ENCODE measurements at regions not wholly inside any gene's neighbourhood (a gene's known extent, or its start where the extent isn't known, plus 50 kb on each side); places are given as distances from the start of the nearest gene placed in this dataset.

DNA sequence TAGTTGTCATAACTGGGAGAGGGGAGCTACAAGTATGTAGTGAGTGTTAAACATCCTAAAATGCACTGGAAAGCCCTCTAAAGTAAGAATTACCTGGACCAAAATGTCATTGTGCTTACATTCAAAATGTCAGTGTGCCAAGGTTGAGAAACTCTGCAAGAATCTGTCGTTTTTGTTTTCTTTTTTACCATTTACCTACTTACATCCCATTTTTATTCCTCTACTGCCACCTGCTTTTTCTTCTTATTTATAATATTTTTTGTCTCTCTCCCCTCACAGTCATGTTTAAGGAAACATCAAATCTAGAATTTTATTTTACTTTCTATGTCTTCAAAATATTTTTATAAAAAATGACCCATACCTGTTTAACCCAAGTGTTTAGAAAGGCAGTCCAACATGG, 226.4 kb downstream of the PCDH17 start:
- H3K4me2 ChIP-seq (ENCODE audit: low read depth, low read length), result no peak overlapping the region
- no peaks in the 10 kb centered on the region for H3K4me1 ChIP-seq (ENCODE audit: low read length)
- H3K4me3 ChIP-seq (ENCODE audit: low read length), result no peak overlapping the region
- H3K36me3 ChIP-seq (replicated peaks; ENCODE audit: insufficient read depth, low read length), result no peaks in the 10 kb centered on the region
- TF ChIP-seq, protein P1, sequence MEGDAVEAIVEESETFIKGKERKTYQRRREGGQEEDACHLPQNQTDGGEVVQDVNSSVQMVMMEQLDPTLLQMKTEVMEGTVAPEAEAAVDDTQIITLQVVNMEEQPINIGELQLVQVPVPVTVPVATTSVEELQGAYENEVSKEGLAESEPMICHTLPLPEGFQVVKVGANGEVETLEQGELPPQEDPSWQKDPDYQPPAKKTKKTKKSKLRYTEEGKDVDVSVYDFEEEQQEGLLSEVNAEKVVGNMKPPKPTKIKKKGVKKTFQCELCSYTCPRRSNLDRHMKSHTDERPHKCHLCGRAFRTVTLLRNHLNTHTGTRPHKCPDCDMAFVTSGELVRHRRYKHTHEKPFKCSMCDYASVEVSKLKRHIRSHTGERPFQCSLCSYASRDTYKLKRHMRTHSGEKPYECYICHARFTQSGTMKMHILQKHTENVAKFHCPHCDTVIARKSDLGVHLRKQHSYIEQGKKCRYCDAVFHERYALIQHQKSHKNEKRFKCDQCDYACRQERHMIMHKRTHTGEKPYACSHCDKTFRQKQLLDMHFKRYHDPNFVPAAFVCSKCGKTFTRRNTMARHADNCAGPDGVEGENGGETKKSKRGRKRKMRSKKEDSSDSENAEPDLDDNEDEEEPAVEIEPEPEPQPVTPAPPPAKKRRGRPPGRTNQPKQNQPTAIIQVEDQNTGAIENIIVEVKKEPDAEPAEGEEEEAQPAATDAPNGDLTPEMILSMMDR (IDR thresholded peaks at IDR 0.05; ENCODE audit: low read length), result no peak
- no peak for TF ChIP-seq EZH2 (optimal IDR thresholded peaks at IDR 0.05; ENCODE audit: low read depth, low read length)
- no peak for TF ChIP-seq EZH2phosphoT487 (IDR thresholded peaks at IDR 0.05; ENCODE audit: low read length)
- no peaks in the 10 kb centered on the region for H3K9me2 ChIP-seq (replicated peaks; ENCODE audit: insufficient read depth, low read length)
- no peak overlapping the region for H3K27ac ChIP-seq (ENCODE audit: low read length)
- no peaks in the 10 kb centered on the region for H4K20me1 ChIP-seq (ENCODE audit: insufficient read depth, low read length)
- no peaks in the 10 kb centered on the region for H3F3A ChIP-seq (ENCODE audit: insufficient read depth, low read length)
- H3K9ac ChIP-seq (ENCODE audit: low read length), result no peak overlapping the region
- no peaks in the 10 kb centered on the region for H3K9me3 ChIP-seq (replicated peaks; ENCODE audit: insufficient read depth, low read length)
- DNase-seq, result no peak
- H3K79me2 ChIP-seq (ENCODE audit: low read length), result no peaks in the 10 kb centered on the region
- no peaks in the 10 kb centered on the region for H3K27me3 ChIP-seq (replicated peaks; ENCODE audit: insufficient read depth, low read length)
- no peak overlapping the region for H2AFZ ChIP-seq (ENCODE audit: low read length)

DNA sequence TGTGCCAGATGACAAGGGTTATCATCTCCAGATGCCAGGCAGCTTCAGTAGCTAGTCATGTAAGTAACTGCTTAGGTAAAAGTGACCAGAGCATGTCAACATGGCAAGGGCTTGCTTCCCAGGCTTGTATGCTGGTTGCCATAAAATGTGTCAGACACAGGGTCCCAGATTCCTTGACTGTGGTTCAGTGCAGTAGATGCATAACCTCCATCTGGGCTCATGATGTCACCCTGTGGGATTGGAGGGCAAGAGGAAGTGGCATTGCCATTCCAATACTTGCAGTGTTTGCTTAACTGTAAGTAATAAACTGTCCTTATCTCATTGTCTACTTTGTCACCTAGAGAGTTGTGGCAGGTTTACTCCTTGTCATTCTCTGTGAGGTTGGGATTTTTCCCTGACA, 226.8 kb downstream of the PCDH17 start:
- H3K9ac ChIP-seq (ENCODE audit: low read length), result no peak overlapping the region
- H3K9me3 ChIP-seq (replicated peaks; ENCODE audit: insufficient read depth, low read length), result no peaks in the 10 kb centered on the region
- no peaks in the 10 kb centered on the region for H3K9me2 ChIP-seq (replicated peaks; ENCODE audit: insufficient read depth, low read length)
- H4K20me1 ChIP-seq (ENCODE audit: insufficient read depth, low read length), result no peaks in the 10 kb centered on the region
- H2AFZ ChIP-seq (ENCODE audit: low read length), result no peak overlapping the region
- H3K36me3 ChIP-seq (replicated peaks; ENCODE audit: insufficient read depth, low read length), result no peaks in the 10 kb centered on the region
- H3K27ac ChIP-seq (ENCODE audit: low read length), result no peak overlapping the region
- H3K79me2 ChIP-seq (ENCODE audit: low read length), result no peaks in the 10 kb centered on the region
- H3K4me2 ChIP-seq (ENCODE audit: low read depth, low read length), result no peak overlapping the region
- no peaks in the 10 kb centered on the region for H3K27me3 ChIP-seq (replicated peaks; ENCODE audit: insufficient read depth, low read length)
- no peak overlapping the region for H3K4me3 ChIP-seq (ENCODE audit: low read length)
- DNase-seq, result no peak
- TF ChIP-seq, protein P1 (IDR thresholded peaks at IDR 0.05; ENCODE audit: low read length), result no peak
- no peak for TF ChIP-seq EZH2 (optimal IDR thresholded peaks at IDR 0.05; ENCODE audit: low read depth, low read length)
- no peak for TF ChIP-seq EZH2phosphoT487 (IDR thresholded peaks at IDR 0.05; ENCODE audit: low read length)
- H3K4me1 ChIP-seq (ENCODE audit: low read length), result no peaks in the 10 kb centered on the region
- H3F3A ChIP-seq (ENCODE audit: insufficient read depth, low read length), result no peaks in the 10 kb centered on the region

DNA sequence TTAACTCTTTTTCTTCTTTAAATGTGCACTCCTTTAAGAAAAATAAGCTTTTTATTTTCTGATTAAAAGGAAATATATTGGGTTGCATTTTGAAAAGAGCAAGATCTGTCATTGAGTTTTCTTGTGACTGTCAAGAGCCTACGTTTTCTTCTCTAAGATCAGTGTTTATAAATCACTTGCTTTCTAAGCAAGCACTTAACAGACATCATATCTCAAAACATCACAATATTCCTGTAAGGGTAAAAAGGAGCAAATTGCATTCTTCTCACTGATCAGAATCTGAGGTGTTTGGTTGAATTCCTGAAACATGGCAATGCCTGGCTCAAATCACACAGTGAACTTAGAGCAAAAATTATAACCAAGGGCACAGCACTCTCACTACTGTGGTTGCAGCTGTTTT, 231.3 kb downstream of the PCDH17 start:
- Histone ChIP-seq H2AFZ (ENCODE audit: low read length) (no peak overlapping the region), H3K79me2 (ENCODE audit: low read length) (no peaks in the 10 kb centered on the region), H3K27ac (ENCODE audit: low read length) (no peak overlapping the region), H3K4me1 (ENCODE audit: low read length) (no peaks in the 10 kb centered on the region), H4K20me1 (ENCODE audit: insufficient read depth, low read length) (no peaks in the 10 kb centered on the region), H3F3A (ENCODE audit: insufficient read depth, low read length) (no peaks in the 10 kb centered on the region), H3K4me2 (ENCODE audit: low read depth, low read length) (no peak overlapping the region), H3K9me2 (replicated peaks; ENCODE audit: insufficient read depth, low read length) (no peaks in the 10 kb centered on the region), H3K9me3 (replicated peaks; ENCODE audit: insufficient read depth, low read length) (no peaks in the 10 kb centered on the region), H3K4me3 (ENCODE audit: low read length) (no peak overlapping the region), H3K36me3 (replicated peaks; ENCODE audit: insufficient read depth, low read length) (no peaks in the 10 kb centered on the region), H3K27me3 (replicated peaks; ENCODE audit: insufficient read depth, low read length) (no peaks in the 10 kb centered on the region), H3K9ac (ENCODE audit: low read length) (no peak overlapping the region)
- no peak for TF ChIP-seq EZH2 (optimal IDR thresholded peaks at IDR 0.05; ENCODE audit: low read depth, low read length)
- TF ChIP-seq EZH2phosphoT487 (IDR thresholded peaks at IDR 0.05; ENCODE audit: low read length), result no peak
- TF ChIP-seq, protein P1 (IDR thresholded peaks at IDR 0.05; ENCODE audit: low read length), result no peak
- DNase-seq, result no peak
